SH-SY5Y (cell line): ENCODE measurements at regions not wholly inside any gene's neighbourhood (a gene's known extent, or its start where the extent isn't known, plus 50 kb on each side); places are given as distances from the start of the nearest gene placed in this dataset.

Experiments used
- GATA2 ChIP-seq: IDR thresholded peaks from 2 replicates; pipeline ENCODE4 v1.6.1; 2011; ENCODE audit warnings: mild to moderate bottlenecking, low read depth, low read length
- GATA3 ChIP-seq: IDR thresholded peaks from 2 replicates; pipeline ENCODE4 v1.6.1; 2011; ENCODE audit warnings: low read depth, mild to moderate bottlenecking, low read length, moderate library complexity

DNA sequence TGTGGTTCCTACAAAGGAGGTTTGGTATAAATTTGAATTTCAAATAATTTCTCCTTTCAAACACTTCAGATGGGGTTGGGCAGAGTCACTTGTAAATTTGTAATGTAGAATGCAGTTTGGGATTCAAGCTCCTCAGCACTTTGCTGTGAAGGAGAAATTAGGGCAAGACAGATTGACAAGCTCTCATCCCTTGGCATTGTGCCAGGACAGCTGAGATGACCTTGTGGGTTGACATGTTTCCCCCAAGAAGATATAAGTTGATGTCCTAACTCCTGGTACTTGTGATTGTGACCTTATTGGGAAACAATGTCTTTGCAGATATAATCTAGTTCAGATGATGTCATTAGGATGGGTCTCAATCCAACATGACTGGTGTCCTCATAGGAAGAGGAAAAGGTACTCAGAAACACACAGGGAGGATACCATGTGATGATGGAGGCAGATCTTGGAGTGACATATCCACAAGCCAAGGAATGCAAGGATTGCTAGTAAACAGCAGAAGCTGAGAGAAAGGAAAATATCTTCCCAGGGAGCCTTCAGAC is 408.3 kb downstream of the MED10 start:
- TF ChIP-seq GATA2 (no peak), GATA3 (no peak)
